ENCODE measurements at regions not wholly inside any gene's neighbourhood (a gene's known extent, or its start where the extent isn't known, plus 50 kb on each side); places are given as distances from the start of the nearest gene placed in this dataset.

GRCh38 chr7:101744588-101744987, 72.8 kb upstream of the CUX1 start:
- intact Hi-C loops (cut with DNase I) = loop anchor here in 7 of 10 donors (5.0 to 10.0 kb wide), 4 partner anchors 60 to 73 kb away; partner anchors contain the start of gene CUX1 (in 3 of the 7)

DNA sequence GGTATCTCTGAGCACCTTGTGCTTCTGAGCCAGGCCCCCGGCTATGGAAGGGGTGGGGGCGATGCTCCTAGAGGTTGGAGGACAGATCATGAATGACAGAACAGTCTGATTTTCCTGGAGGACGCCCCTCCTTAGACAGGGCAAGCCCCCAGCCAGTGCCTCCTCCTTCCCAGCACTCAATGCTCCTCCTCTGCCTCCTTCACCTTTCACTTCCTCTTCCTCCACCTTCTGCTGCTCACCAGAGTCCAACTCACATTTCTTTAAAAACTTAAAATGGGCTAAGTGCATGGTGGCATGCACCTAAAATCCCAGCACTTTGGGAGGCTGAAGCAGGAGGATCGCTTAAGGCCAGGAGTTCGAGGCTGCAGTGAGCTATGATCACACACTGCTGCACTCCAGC, 71.1 kb upstream of the CUX1 start:
- no peak for DNase-seq
- Histone ChIP-seq H3K4me1 (peaks cover 0 to 29% (median 6%) of the 10 kb centered on the region in 9 donors), H3K27ac (no peak overlapping the region), H3K27me3 (peaks cover 4 to 40% (median 24%) of the 10 kb centered on the region in 7 donors), H3K4me3 (no peak overlapping the region), H3K36me3 (no peaks in the 10 kb centered on the region), H3K9me3 (no peaks in the 10 kb centered on the region)
- 84 to 86% methylated on average over 5 of the region's 5 CpGs for WGBS, 2 donors
- intact Hi-C loops (cut with DNase I) = loop anchor here in 3 of 10 donors (10.0 kb wide), 2 partner anchors 58 to 68 kb away; partner anchors contain the start of gene CUX1 (in 2 of the 3)
- no peak for ATAC-seq
- TF ChIP-seq CTCF (IDR thresholded peaks at IDR 0.05) = no peak

More at GRCh38 chr7:101744588-101744987, 72.8 kb upstream of the CUX1 start:
- Histone ChIP-seq H3K4me3 (no peak overlapping the region), H3K27me3 (peaks cover 4 to 39% (median 24%) of the 10 kb centered on the region in 7 donors), H3K27ac (no peak overlapping the region), H3K4me1 (peaks cover 0 to 36% (median 6%) of the 10 kb centered on the region in 9 donors), H3K36me3 (no peaks in the 10 kb centered on the region), H3K9me3 (no peaks in the 10 kb centered on the region)
- TF ChIP-seq CTCF (IDR thresholded peaks at IDR 0.05) = no peak
- WGBS, 2 donors = 82 to 85% methylated on average over 5 of the region's 5 CpGs
- ATAC-seq (no peak), DNase-seq (no peak)

DNA sequence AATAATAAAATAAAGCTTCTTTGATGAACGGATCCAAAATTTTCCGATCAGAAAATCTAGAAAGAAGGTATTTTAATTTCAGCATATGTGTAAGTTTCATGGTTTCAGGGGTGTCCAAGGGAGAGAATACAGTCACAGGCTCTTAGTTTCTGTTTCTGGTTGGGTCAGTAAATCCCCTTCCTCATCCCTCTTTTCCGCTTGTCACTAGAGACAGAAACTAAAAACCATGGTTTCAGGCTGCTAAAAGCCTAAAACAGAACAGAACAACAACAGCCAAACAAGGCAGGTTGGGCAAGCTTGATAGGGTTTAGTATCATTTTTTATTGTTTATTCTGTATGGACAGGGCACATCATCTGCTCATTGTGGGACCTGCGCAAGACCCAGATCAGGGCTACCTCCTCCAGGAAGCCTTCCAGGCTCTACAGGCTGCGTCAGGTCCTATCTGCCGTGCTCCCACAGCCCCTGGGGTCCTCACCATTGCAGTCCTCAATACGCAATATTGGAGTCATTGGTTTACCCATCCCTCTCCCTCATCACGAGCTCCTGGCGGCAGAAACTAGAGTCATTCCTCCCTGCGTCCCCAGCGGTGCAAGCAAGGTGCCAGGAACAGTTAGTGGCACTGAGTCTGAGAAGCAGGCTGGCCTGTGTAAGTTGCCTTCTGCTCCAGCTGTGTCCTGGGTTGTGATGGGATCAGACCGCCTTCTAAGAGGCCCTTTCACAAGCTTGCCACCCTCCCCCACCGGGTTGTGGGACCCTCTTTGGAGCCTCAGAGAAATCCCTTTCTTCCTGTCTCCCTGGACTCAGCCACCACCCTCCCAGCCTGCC, 70.2 kb upstream of the CUX1 start:
- intact Hi-C loops (cut with DNase I) = loop anchor here in 3 of 10 donors (10.0 kb wide), 2 partner anchors 58 to 68 kb away; partner anchors contain the start of gene CUX1 (in 2 of the 3)
- H3K4me3 ChIP-seq = no peak overlapping the region
- no peaks in the 10 kb centered on the region for H3K36me3 ChIP-seq
- H3K27me3 ChIP-seq = peaks cover 4 to 36% (median 19%) of the 10 kb centered on the region in 7 donors
- no peaks in the 10 kb centered on the region for H3K9me3 ChIP-seq
- 75 to 77% methylated on average over 13 of the region's 13 CpGs for WGBS, 2 donors
- peaks cover 0 to 23% (median 6%) of the 10 kb centered on the region in 9 donors for H3K4me1 ChIP-seq
- DNase-seq = no peak
- TF ChIP-seq CTCF (IDR thresholded peaks at IDR 0.05) = no peak
- no peak for ATAC-seq
- no peak overlapping the region for H3K27ac ChIP-seq

- H3K27ac ChIP-seq = no peak overlapping the region
- DNase-seq = no peak
- TF ChIP-seq CTCF (IDR thresholded peaks at IDR 0.05) = no peak
- peaks cover 4 to 30% (median 12%) of the 10 kb centered on the region in 7 donors for H3K27me3 ChIP-seq
- intact Hi-C loops (cut with DNase I) = loop anchor here in 3 of 10 donors (10.0 kb wide), 2 partner anchors 57 to 67 kb away; partner anchors contain the start of gene CUX1 (in 2 of the 3)
- no peaks in the 10 kb centered on the region for H3K36me3 ChIP-seq
- peak in 1 of 8 donors; percentile 20 for ATAC-seq
- H3K9me3 ChIP-seq = no peaks in the 10 kb centered on the region
- no peak overlapping the region for H3K4me3 ChIP-seq
- peaks cover 0 to 21% (median 5%) of the 10 kb centered on the region in 9 donors for H3K4me1 ChIP-seq
- WGBS, 2 donors = 26 to 39% methylated on average over 15 of the region's 15 CpGs
These were observed 69.5 kb upstream of the CUX1 start for GRCh38 chr7:101747879-101748345.
